Hepatocyte (in vitro differentiated cells): ENCODE measurements at regions not wholly inside any gene's neighbourhood (a gene's known extent, or its start where the extent isn't known, plus 50 kb on each side); places are given as distances from the start of the nearest gene placed in this dataset.

Experiments
- DNase-seq: peaks from one replicate; pipeline ENCODE4 v3.0.0-alpha.2; 2016; ENCODE audit warnings: low spot score
- H2AFZ ChIP-seq: fragments of 200-600 bp; sonication (generic); 2 replicates; pipeline ENCODE4 v1.6.0; 2016; ENCODE audit warnings: antibody characterized with exemption, mild to moderate bottlenecking
- H3K27ac ChIP-seq: fragments of 200-600 bp; sonication (generic); 2 replicates; pipeline ENCODE4 v1.5.1; 2016; ENCODE audit warnings: mild to moderate bottlenecking
- H3K27me3 ChIP-seq: fragments of 200-600 bp; sonication (generic); 2 replicates; pipeline ENCODE4 v1.6.1; 2016
- H3K36me3 ChIP-seq: fragments of 200-600 bp; sonication (generic); replicated peaks from 2 replicates; pipeline ENCODE4 v1.5.1; 2016; ENCODE audit warnings: low read depth; ENCODE audit not compliant: insufficient read depth
- H3K4me1 ChIP-seq: fragments of 200-600 bp; sonication (generic); 2 replicates; pipeline ENCODE4 v1.5.1; 2016; ENCODE audit warnings: mild to moderate bottlenecking, moderate library complexity; ENCODE audit not compliant: insufficient read depth
- H3K4me2 ChIP-seq: fragments of 200-600 bp; sonication (generic); 2 replicates; pipeline ENCODE4 v1.6.0; 2016
- H3K4me3 ChIP-seq: fragments of 200-600 bp; sonication (generic); 2 replicates; pipeline ENCODE4 v1.5.1; 2016; ENCODE audit warnings: mild to moderate bottlenecking
- H3K79me2 ChIP-seq: fragments of 200-600 bp; sonication (generic); 2 replicates; pipeline ENCODE4 v1.6.0; 2017; ENCODE audit warnings: mild to moderate bottlenecking
- H3K9me2 ChIP-seq: fragments of 200-600 bp; sonication (generic); replicated peaks from 2 replicates; pipeline ENCODE4 v1.6.0; 2017; ENCODE audit warnings: mild to moderate bottlenecking; ENCODE audit not compliant: insufficient read depth
- H3K9me3 ChIP-seq: fragments of 200-600 bp; sonication (generic); 2 replicates; pipeline ENCODE4 v1.5.1; 2016; ENCODE audit warnings: low read depth, mild to moderate bottlenecking
- H4K20me1 ChIP-seq: fragments of 200-600 bp; sonication (generic); 2 replicates; pipeline ENCODE4 v1.6.0; 2016; ENCODE audit warnings: mild to moderate bottlenecking; ENCODE audit not compliant: insufficient read depth, poor library complexity, severe bottlenecking
- CTCF ChIP-seq: fragments of 200-600 bp; sonication (generic); IDR thresholded peaks from 2 replicates; pipeline ENCODE4 v1.5.1; 2016; ENCODE audit warnings: antibody characterized with exemption, mild to moderate bottlenecking; ENCODE audit not compliant: poor library complexity
- EZH2 ChIP-seq: fragments of 200-600 bp; sonication (generic); IDR thresholded peaks from 2 replicates; pipeline ENCODE4 v1.6.1; 2016; ENCODE audit warnings: antibody characterized with exemption, mild to moderate bottlenecking, borderline replicate concordance
- EZH2phosphoT487 ChIP-seq: fragments of 200-600 bp; sonication (generic); IDR thresholded peaks from one replicate; pipeline ENCODE4 v1.6.1; 2018; ENCODE audit warnings: antibody characterized with exemption, mild to moderate bottlenecking, low read depth, moderate library complexity; ENCODE audit not compliant: unreplicated experiment, severe bottlenecking
- WGBS: methylation state at CpG from one replicate; pipeline ENCODE4 v1.1.6; 2016; ENCODE audit warnings: low lambda C conversion rate; ENCODE audit errors: missing lambda C conversion rate; 5-methylcytosine and 5-hydroxymethylcytosine counted together

- no peaks in the 10 kb centered on the region for H3K79me2 ChIP-seq
- H3K27ac ChIP-seq, result no peak overlapping the region
- no peaks in the 10 kb centered on the region for H3K9me2 ChIP-seq
- H3K36me3 ChIP-seq, result no peaks in the 10 kb centered on the region
- H3K4me1 ChIP-seq, result no peaks in the 10 kb centered on the region
- no peak overlapping the region for H3K4me2 ChIP-seq
- WGBS, result 88% methylated on average over 10 of the region's 10 CpGs
- H2AFZ ChIP-seq, result no peak overlapping the region
- H3K9me3 ChIP-seq, result no peaks in the 10 kb centered on the region
- H3K4me3 ChIP-seq, result no peak overlapping the region
- no peaks in the 10 kb centered on the region for H4K20me1 ChIP-seq
- TF ChIP-seq EZH2phosphoT487 (no peak), EZH2 (no peak), CTCF (no peak)
- DNase-seq, result no peak
- no peaks in the 10 kb centered on the region for H3K27me3 ChIP-seq
Measured at GRCh38 chr5:88483964-88484672, 215.5 kb upstream of the TMEM161B start.

- DNase-seq, result no peak
- H3K27ac ChIP-seq, result no peak overlapping the region
- no peaks in the 10 kb centered on the region for H4K20me1 ChIP-seq
- no peaks in the 10 kb centered on the region for H3K4me1 ChIP-seq
- no peaks in the 10 kb centered on the region for H3K36me3 ChIP-seq
- TF ChIP-seq EZH2 (no peak), EZH2phosphoT487 (no peak)
- no peaks in the 10 kb centered on the region for H3K9me2 ChIP-seq
- H3K4me3 ChIP-seq, result no peak overlapping the region
- no peak overlapping the region for H2AFZ ChIP-seq
- H3K79me2 ChIP-seq, result no peaks in the 10 kb centered on the region
- H3K27me3 ChIP-seq, result no peaks in the 10 kb centered on the region
- WGBS, result 74% methylated on average over 5 of the region's 5 CpGs
- no peak overlapping the region for H3K4me2 ChIP-seq
- no peaks in the 10 kb centered on the region for H3K9me3 ChIP-seq
Measured at GRCh38 chr5:88480801-88481499, 212.3 kb upstream of the TMEM161B start.

- Histone ChIP-seq H3K4me3 (no peak overlapping the region), H3K4me1 (no peaks in the 10 kb centered on the region), H2AFZ (no peak overlapping the region), H3K9me2 (no peaks in the 10 kb centered on the region), H3K36me3 (no peaks in the 10 kb centered on the region), H3K4me2 (no peak overlapping the region), H3K27me3 (no peaks in the 10 kb centered on the region), H3K27ac (no peak overlapping the region), H3K9me3 (no peaks in the 10 kb centered on the region), H4K20me1 (no peaks in the 10 kb centered on the region), H3K79me2 (no peaks in the 10 kb centered on the region)
- TF ChIP-seq CTCF (no peak), EZH2 (no peak), EZH2phosphoT487 (no peak)
- WGBS, result 67% methylated on average over 4 of the region's 4 CpGs
- no peak for DNase-seq
Measured at GRCh38 chr5:88480245-88480644, 211.6 kb upstream of the TMEM161B start.

- Histone ChIP-seq H3K36me3 (no peaks in the 10 kb centered on the region), H3K27ac (no peak overlapping the region), H2AFZ (no peak overlapping the region), H3K9me3 (no peaks in the 10 kb centered on the region), H3K4me2 (no peak overlapping the region), H4K20me1 (no peaks in the 10 kb centered on the region), H3K4me3 (no peak overlapping the region), H3K27me3 (no peaks in the 10 kb centered on the region), H3K4me1 (no peaks in the 10 kb centered on the region), H3K9me2 (no peaks in the 10 kb centered on the region), H3K79me2 (no peaks in the 10 kb centered on the region)
- TF ChIP-seq EZH2, result no peak
- TF ChIP-seq CTCF, result no peak
- TF ChIP-seq EZH2phosphoT487, result no peak
- peak; percentile 11 for DNase-seq
- 50% methylated on average over 1 of the region's 1 CpG for WGBS
Measured at GRCh38 chr5:88474574-88474973, 205.9 kb upstream of the TMEM161B start.
